Calu3 (cell line): ENCODE measurements at regions not wholly inside any gene's neighbourhood (a gene's known extent, or its start where the extent isn't known, plus 50 kb on each side); places are given as distances from the start of the nearest gene placed in this dataset.
A peak's percentile ranks its signal among the peaks of the same experiment; 100 is the strongest.
"Not testable (repeated sequence)": the region's sequence is repeated elsewhere in the genome, so short reads cannot be mapped to it uniquely, and the experiment has no call there.

Source experiments
- BruUV-seq: library from RNA; stranded (reverse); fragments of 400-500 nt; replicated peaks from 2 replicates; lab custom pipeline; 2021; lab: Mats Ljungman, UMichigan
- CTCF ChIA-PET: fragments of 300-600 bp; sonication (Branson Sonifier 250); formaldehyde crosslinking; loops from one replicate; lab custom pipeline; 2022; ENCODE audit warnings: antibody characterized with exemption; lab: Charles Lee
- DNase-seq: peaks from one replicate; pipeline ENCODE4 v3.0.0; 2022
- H3K27ac Mint-ChIP-seq: one replicate; pipeline ENCODE4 v1.8.0; 2022; ENCODE audit warnings: mixed read lengths; ENCODE audit not compliant: unreplicated experiment
- H3K27me3 Mint-ChIP-seq: one replicate; pipeline ENCODE4 v1.8.0; 2022; ENCODE audit warnings: mixed read lengths; ENCODE audit not compliant: unreplicated experiment
- H3K36me3 Mint-ChIP-seq: one replicate; pipeline ENCODE4 v1.8.0; 2022; ENCODE audit warnings: mild to moderate bottlenecking, moderate library complexity, mixed read lengths; ENCODE audit not compliant: insufficient read depth, unreplicated experiment
- H3K4me1 Mint-ChIP-seq: one replicate; pipeline ENCODE4 v1.8.0; 2022; ENCODE audit warnings: mild to moderate bottlenecking, low read depth, mixed read lengths; ENCODE audit not compliant: unreplicated experiment
- H3K4me3 Mint-ChIP-seq: one replicate; pipeline ENCODE4 v1.8.0; 2022; ENCODE audit warnings: mild to moderate bottlenecking, low read depth, moderate library complexity, mixed read lengths; ENCODE audit not compliant: unreplicated experiment
- H3K9me3 Mint-ChIP-seq: one replicate; pipeline ENCODE4 v1.8.0; 2022; ENCODE audit warnings: low read depth, mixed read lengths; ENCODE audit not compliant: unreplicated experiment
- intact Hi-C: fragments of 100-400 bp; cut with micrococcal nuclease; formaldehyde crosslinking; loops from one replicate; pipeline ENCODE4 v1.10.0; 2022; ENCODE audit not compliant: unreplicated experiment

- BruUV-seq, H3K27me3 Mint-ChIP-seq, H3K27ac Mint-ChIP-seq, CTCF ChIA-PET, H3K4me3 Mint-ChIP-seq, H3K4me1 Mint-ChIP-seq, H3K9me3 Mint-ChIP-seq, H3K36me3 Mint-ChIP-seq, intact Hi-C loops: not testable (repeated sequence)
- peak; percentile 11 for DNase-seq
These were observed 1641.1 kb downstream of the SPATA31A7 start for GRCh38 chr9:62830829-62831459.

GRCh38 chr9:62833323-62834200, 1643.7 kb downstream of the SPATA31A7 start:
- BruUV-seq, H3K9me3 Mint-ChIP-seq, intact Hi-C loops, H3K36me3 Mint-ChIP-seq, H3K27me3 Mint-ChIP-seq, CTCF ChIA-PET, H3K4me1 Mint-ChIP-seq, H3K27ac Mint-ChIP-seq, DNase-seq, H3K4me3 Mint-ChIP-seq: not testable (repeated sequence)

GRCh38 chr9:62837254-62837911, 1647.5 kb downstream of the SPATA31A7 start:
- BruUV-seq, intact Hi-C loops, H3K9me3 Mint-ChIP-seq, H3K36me3 Mint-ChIP-seq, H3K4me1 Mint-ChIP-seq, H3K27me3 Mint-ChIP-seq, CTCF ChIA-PET, H3K27ac Mint-ChIP-seq: not testable (repeated sequence)
- H3K4me3 Mint-ChIP-seq, result peak overlapping the region; percentile 80
- DNase-seq, result peak; percentile 32

- H3K27me3 Mint-ChIP-seq, result peaks cover 12% of the 10 kb centered on the region
- H3K36me3 Mint-ChIP-seq, result not testable (repeated sequence)
These were observed 1648.3 kb downstream of the SPATA31A7 start for GRCh38 chr9:62838024-62838718.

GRCh38 chr9:62839168-62839567, 1649.3 kb downstream of the SPATA31A7 start:
- CTCF ChIA-PET, H3K27ac Mint-ChIP-seq, DNase-seq, H3K4me1 Mint-ChIP-seq, BruUV-seq, H3K9me3 Mint-ChIP-seq, intact Hi-C loops, H3K36me3 Mint-ChIP-seq, H3K4me3 Mint-ChIP-seq: not testable (repeated sequence)
- H3K27me3 Mint-ChIP-seq, result peaks cover 18% of the 10 kb centered on the region

More at GRCh38 chr9:62838024-62838718, 1648.3 kb downstream of the SPATA31A7 start:
- CTCF ChIA-PET, H3K4me1 Mint-ChIP-seq, H3K9me3 Mint-ChIP-seq, intact Hi-C loops, BruUV-seq: not testable (repeated sequence)
- peak overlapping the region; percentile 42 for H3K27ac Mint-ChIP-seq
- peak; percentile 91 for DNase-seq
- H3K4me3 Mint-ChIP-seq, result peak overlapping the region; percentile 80

GRCh38 chr9:62843145-62843544, 1653.3 kb downstream of the SPATA31A7 start:
- DNase-seq, H3K36me3 Mint-ChIP-seq, H3K4me3 Mint-ChIP-seq, H3K4me1 Mint-ChIP-seq, H3K9me3 Mint-ChIP-seq, BruUV-seq, intact Hi-C loops, H3K27ac Mint-ChIP-seq, CTCF ChIA-PET: not testable (repeated sequence)
- peaks cover 18% of the 10 kb centered on the region for H3K27me3 Mint-ChIP-seq

GRCh38 chr9:62843706-62844290, 1654.0 kb downstream of the SPATA31A7 start:
- BruUV-seq, H3K4me3 Mint-ChIP-seq, H3K36me3 Mint-ChIP-seq, H3K27ac Mint-ChIP-seq, DNase-seq, H3K9me3 Mint-ChIP-seq, CTCF ChIA-PET, intact Hi-C loops, H3K4me1 Mint-ChIP-seq: not testable (repeated sequence)
- H3K27me3 Mint-ChIP-seq, result peaks cover 18% of the 10 kb centered on the region

- CTCF ChIA-PET, H3K4me1 Mint-ChIP-seq, H3K9me3 Mint-ChIP-seq, H3K4me3 Mint-ChIP-seq, H3K36me3 Mint-ChIP-seq, DNase-seq, BruUV-seq, H3K27ac Mint-ChIP-seq, intact Hi-C loops: not testable (repeated sequence)
- peaks cover 18% of the 10 kb centered on the region for H3K27me3 Mint-ChIP-seq
These were observed 1654.9 kb downstream of the SPATA31A7 start for GRCh38 chr9:62844681-62845185.

- H3K4me1 Mint-ChIP-seq, CTCF ChIA-PET, DNase-seq, H3K27me3 Mint-ChIP-seq, intact Hi-C loops, BruUV-seq, H3K9me3 Mint-ChIP-seq, H3K36me3 Mint-ChIP-seq, H3K27ac Mint-ChIP-seq, H3K4me3 Mint-ChIP-seq: not testable (repeated sequence)
These were observed 1658.4 kb downstream of the SPATA31A7 start for GRCh38 chr9:62848258-62848657.
